Cerebellar cortex (tissue), 1 donor: ENCODE measurements at regions not wholly inside any gene's neighbourhood (a gene's known extent, or its start where the extent isn't known, plus 50 kb on each side); places are given as distances from the start of the nearest gene placed in this dataset.

Experiments
- DNase-seq: peaks from one replicate; pipeline ENCODE4 v3.0.0-alpha.2; 2015; ENCODE audit warnings: low spot score

GRCh38 chr5:174374206-174374605 lies 328.7 kb downstream of the NSG2 start:
- DNase-seq, result no peak

GRCh38 chr5:174376056-174376455 lies 330.6 kb downstream of the NSG2 start:
- no peak for DNase-seq

GRCh38 chr5:174376726-174377373 lies 331.3 kb downstream of the NSG2 start:
- DNase-seq, result no peak

GRCh38 chr5:174378121-174378874 lies 332.8 kb downstream of the NSG2 start:
- DNase-seq, result no peak

GRCh38 chr5:174380311-174380710 lies 334.8 kb downstream of the NSG2 start:
- DNase-seq, result no peak

GRCh38 chr5:174381241-174381640 lies 335.7 kb downstream of the NSG2 start:
- DNase-seq, result no peak

GRCh38 chr5:174383210-174384167 lies 338.0 kb downstream of the NSG2 start:
- DNase-seq, result no peak

GRCh38 chr5:174384509-174384947 lies 339.0 kb downstream of the NSG2 start:
- no peak for DNase-seq

- DNase-seq, result no peak
These were observed 338.1 kb upstream of the MSX2 start for GRCh38 chr5:174386306-174386705.

GRCh38 chr5:174386846-174387245 lies 337.5 kb upstream of the MSX2 start:
- no peak for DNase-seq

GRCh38 chr5:174387448-174387847 lies 336.9 kb upstream of the MSX2 start:
- no peak for DNase-seq

GRCh38 chr5:174392892-174393291 lies 331.5 kb upstream of the MSX2 start:
- no peak for DNase-seq

- no peak for DNase-seq
These were observed 327.8 kb upstream of the MSX2 start for GRCh38 chr5:174396541-174396940.

GRCh38 chr5:174397206-174397605 lies 327.2 kb upstream of the MSX2 start:
- DNase-seq, result no peak

GRCh38 chr5:174398171-174398570 lies 326.2 kb upstream of the MSX2 start:
- no peak for DNase-seq

- DNase-seq, result no peak
These were observed 325.0 kb upstream of the MSX2 start for GRCh38 chr5:174399411-174399810.

GRCh38 chr5:174400461-174400860 lies 323.9 kb upstream of the MSX2 start:
- DNase-seq, result no peak

GRCh38 chr5:174401793-174402192 lies 322.6 kb upstream of the MSX2 start:
- DNase-seq, result no peak

GRCh38 chr5:174402222-174402812 lies 322.1 kb upstream of the MSX2 start:
- DNase-seq, result no peak

- no peak for DNase-seq
These were observed 319.5 kb upstream of the MSX2 start for GRCh38 chr5:174404848-174405247.

- DNase-seq, result no peak
These were observed 315.3 kb upstream of the MSX2 start for GRCh38 chr5:174409070-174409469.

GRCh38 chr5:174409971-174410370 lies 314.4 kb upstream of the MSX2 start:
- peak; percentile 65 for DNase-seq
